Activated CD8-positive, alpha-beta memory T cell treated with anti-CD3 and anti-CD28 coated beads for 48 hours (primary cell): ENCODE measurements at regions not wholly inside any gene's neighbourhood (a gene's known extent, or its start where the extent isn't known, plus 50 kb on each side); places are given as distances from the start of the nearest gene placed in this dataset.
"Not testable (repeated sequence)": the region's sequence is repeated elsewhere in the genome, so short reads cannot be mapped to it uniquely, and the experiment has no call there.

Experiments
- DNase-seq, 3 experiments: peaks; one replicate each; pipeline ENCODE4 v3.0.0-alpha.2; 2020; ENCODE audit warnings: low read depth in 2 of 3, low spot score in 2 of 3

DNA sequence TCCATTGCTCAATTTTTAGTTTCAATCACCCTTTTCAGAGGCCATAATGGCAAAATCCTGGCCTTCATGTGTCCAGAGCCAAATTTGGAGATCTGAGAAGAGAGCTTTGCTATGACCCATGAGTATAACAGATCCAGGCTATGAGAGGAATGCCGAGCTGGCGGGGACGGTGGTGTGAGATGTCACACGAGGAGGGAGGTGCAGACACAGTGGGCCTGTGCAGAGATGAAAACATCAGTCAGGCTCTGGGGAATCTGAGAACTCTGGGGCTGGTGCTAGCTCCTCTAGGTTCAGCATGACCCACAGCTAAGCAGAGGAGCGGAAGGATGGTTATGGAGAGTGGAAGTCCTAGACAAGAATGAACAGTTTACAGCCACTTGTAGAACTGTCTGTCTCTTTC, 398.3 kb upstream of the ATP10A start:
- no peak for DNase-seq

DNA sequence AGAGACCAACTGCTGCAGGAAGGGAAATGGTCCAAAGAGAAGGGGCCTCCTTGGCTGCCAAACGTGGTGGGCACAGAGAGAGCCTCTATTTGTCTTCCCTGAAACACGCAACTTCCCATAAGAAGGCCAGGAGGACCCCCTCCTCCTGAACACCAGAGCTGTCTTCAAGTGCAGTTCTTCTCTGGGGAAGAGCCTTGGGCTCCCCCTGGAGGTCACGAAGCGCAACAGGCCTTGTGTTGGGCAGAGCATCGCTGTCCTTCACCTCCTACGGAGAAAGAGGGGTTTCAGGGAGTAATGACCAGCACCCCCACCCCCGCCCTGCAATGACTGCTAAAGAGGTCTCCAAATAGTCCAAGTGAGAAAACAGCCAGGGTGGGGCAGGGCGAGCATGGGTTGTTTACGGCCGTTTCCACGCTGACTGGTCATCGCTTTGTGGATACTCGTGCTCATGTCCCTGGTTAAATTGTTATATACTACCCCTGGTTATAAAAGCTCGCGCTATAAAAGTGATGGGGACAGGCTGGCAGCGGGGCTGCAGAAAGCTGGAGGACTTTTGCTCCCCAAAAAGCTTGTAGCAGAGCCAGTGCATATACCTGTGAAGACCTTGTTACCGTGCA, 397.5 kb upstream of the ATP10A start:
- no peak for DNase-seq

DNA sequence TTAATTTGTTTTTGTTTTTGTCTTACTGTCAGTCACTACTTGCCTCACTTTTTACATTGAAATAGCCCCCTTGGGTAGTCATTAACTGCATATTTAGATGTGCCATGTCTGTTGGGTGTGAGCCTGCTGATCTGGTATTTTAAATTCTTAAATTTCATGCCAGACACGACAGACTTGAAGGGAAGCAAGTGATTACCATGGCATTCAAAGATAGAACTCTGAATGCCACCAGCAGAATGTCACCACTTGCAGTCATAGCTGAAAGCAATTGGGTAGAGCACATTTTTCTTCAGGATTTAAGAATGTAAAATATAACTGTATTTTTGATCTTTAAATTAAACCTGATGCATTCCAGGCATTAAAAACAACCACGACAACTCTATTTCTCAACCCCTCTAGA, 396.5 kb upstream of the ATP10A start:
- DNase-seq = no peak

DNA sequence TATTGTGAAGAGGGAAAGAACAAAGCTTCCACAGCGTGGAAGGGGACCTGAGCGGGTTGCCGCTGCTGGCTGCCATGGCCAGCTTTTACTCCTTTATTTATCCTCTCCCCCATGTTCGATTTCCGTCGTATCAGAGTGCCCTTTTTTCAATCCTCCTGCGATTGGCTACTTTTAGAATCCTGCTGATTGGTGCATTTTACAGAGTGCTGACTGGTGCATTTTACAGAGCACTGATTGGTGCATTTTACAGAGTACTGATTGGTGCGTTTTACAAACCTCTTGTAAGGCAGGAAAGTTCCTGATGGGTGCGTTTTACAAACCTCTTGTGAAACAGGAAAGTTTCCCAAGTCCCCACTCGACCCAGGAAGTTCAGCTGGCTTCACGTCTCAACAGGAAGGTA, 381.7 kb upstream of the ATP10A start:
- DNase-seq = not testable (repeated sequence)

DNA sequence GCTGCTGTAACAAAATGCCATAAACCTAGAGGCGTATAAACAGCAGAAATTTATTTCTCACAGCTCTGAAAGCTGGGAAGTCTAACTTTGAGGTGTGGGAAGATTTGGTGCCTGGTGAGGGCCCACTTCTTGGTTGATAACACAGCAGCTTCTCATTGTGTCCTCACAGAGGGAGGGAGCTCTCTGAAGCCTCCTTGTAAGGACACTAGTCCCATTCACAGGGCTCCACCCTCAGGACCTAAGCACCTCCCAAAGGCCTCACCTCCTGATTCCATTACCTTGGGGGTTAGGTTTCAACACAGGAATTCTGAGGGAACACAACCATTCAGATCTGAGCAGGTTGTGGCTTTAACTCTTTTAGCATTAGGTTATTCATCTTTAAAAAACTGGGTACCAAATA, 380.3 kb upstream of the ATP10A start:
- no peak for DNase-seq

DNA sequence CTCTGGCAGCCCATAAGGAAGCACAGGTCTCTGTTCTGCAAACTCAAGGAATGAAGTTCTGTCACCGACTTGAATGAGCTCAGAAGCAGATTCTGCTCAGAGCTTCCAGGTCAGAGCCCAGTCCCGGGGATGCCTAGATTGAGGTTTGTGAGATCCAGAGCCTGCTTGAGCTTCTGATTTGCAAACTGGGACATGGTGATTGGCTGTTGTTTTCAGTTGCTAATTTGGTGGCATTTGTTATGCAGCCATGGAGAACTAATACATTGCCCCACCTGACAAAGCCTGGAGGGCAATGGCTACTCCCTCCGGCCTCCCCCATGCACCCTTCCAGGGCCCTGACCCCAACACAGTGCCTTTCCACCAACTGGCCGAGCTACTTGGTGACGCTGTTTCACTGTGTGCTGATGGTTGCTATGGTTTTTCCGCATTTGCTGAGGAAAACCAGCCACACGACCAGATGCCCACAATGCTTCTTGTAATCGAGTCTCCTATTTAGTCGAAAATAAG, 379.5 kb upstream of the ATP10A start:
- no peak for DNase-seq

DNA sequence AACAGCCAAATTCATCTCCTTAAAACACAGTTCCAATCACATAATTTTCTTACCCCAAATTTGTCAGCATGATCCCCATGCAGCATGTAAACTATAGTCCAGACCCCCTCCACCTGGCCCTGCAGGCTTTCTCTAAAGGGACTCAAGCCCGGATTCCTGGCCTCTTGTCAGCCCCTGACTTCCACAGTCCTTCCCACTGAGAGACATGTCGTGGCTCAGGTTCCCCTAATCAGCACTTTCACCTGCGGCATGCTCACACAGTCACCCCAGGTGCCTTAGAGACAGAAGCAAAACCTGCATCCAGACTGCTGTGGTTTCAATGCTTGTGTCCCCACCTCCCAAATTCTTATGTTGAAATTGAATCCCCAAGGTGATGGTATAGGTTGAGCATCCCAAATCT, 372.7 kb upstream of the ATP10A start:
- DNase-seq = no peak

DNA sequence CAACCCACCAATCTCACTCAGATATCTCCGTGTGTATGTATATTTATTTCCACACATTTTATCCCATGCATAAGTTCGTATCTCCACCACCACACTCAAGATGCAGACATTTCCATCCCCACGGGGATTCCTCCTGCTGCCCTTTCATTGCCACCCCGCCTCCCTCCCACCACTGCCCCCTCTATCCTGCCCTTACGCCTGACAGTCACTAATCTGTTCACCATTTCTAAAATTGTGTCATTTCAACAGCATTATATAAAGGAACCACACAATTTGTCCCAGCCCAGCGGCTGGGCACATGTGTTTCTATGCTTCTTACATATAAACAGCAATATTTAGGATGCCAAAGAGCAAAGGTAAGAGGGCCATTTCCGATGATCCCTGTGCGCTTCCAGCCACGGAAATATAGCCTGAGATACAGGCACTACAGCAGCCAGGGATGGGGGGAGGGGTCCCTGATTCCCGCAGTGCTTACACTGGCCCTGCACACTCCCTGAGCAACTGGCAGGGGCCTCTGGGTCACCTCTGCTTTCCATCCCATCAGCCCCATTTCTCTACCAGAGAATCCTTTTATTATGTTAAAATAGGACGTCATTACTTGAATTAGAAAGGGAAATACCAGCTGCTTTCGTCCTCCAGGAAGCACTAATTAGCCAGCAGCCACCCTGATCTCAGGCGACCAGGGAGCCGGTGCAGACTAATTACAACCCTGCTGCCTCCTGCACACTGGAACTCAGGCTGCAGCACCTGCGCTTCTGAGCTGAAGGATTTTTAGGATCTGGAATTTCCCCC, 372.0 kb upstream of the ATP10A start:
- no peak for DNase-seq

DNA sequence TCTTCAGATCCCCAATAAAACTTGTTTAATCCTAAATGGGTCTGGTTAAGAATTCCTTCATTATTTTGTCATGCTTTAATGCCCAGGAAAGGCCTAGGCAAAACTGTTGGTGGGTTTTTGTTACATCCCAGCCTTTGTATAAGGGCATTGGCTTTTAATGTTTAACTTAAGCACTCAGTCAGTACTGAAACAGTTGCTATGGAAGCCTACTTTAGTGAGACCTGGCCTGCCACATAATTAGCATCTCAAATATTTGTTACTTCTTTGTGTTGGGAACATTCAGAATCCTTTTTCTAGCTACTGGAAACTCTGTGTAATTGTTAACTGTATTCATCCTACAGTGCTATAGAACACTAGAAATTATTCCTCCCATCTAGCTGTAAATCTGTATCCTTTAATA, 369.6 kb upstream of the ATP10A start:
- no peak for DNase-seq

DNA sequence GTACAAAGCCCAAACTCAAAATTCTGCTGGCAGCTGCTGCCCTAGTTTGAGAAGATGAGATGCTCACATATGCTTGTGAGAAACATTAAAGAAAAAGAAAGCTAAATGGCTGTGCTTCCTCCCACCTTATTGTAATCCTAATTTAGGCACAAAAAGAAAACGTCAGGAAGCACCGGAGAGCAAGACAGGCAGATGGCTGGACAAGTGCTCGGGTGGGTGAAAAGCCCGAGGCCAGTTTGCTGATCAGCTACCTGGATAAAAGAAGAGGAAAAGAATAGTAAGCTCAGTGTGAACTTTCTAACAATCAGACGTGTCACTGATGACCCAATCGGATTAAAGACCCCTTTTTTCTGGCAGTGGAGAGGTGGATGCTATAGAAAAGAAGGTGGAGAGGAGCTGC, 368.0 kb upstream of the ATP10A start:
- DNase-seq = no peak

DNA sequence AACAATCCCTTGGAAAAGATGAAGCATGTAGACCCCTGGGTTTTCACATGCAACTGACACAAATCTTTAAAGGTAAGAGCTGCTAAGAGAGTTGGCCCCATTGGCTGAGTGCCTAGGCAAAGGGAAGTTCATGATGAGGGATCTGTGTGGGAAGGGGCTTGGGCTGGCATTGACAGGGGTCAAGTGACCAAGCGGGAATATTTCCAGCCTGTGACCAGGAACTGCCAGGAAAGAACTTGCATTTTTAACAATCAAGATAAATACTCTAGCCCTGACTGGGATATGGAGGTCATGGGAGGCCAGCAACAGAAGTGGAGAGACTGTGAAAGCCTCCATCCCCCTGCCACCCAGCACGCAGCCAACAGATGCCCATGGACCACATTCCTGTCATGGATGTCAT, 361.1 kb upstream of the ATP10A start:
- no peak for DNase-seq

DNA sequence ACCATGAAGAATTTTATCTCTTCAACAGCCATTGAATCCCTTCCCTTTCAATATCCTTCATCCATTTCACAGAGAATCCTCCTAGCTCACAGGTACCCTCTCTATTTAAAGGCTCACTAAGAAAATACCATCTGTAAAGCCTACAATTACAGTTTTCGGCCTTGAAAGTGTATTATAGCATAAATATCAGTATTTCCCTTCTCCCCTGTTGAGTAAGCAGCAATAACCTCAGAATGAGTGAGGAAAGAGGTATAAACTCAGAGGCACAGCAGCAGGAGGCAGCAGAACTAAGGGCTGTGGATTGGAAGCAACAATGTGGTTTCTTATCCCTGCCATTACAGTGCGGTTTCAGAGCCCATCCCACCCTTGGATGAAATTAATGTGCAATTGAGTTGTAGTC, 360.6 kb upstream of the ATP10A start:
- DNase-seq = no peak

DNA sequence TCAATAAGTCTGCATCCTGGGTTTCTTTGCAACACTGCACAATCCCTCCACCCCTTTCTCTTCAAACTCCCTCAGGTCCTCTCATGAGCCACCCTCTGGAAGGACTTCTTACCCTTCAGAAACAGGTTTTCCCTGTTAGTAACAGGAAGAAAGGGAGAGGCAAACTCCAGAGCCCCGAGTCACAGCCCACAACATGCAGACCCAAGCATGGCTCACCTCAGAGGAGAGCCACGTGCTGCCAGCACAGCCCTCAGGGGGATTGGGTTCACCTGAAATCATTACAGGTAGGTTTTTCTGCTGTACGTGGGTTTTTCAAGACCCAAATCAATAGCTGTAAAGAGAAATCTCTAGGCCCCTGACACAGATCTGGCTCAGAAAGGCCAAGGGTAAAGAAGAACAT, 359.7 kb upstream of the ATP10A start:
- no peak for DNase-seq

DNA sequence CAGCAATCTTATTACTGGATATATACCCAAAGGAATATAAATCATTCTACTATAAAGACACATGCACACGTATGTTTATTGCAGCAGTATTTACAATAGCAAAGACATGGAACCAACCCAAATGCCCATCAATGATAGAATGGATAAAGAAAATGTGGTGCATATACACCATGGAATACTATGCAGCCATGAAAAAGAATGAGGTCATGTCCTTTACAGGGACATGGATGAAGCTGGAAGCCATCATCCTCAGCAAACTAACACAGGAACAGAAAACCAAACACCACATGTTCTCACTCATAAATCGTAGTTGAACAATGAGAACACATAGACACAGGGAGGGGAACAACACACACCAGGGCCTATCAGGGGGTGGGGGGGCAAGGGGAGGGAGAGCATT, 353.9 kb upstream of the ATP10A start:
- DNase-seq = not testable (repeated sequence)

DNA sequence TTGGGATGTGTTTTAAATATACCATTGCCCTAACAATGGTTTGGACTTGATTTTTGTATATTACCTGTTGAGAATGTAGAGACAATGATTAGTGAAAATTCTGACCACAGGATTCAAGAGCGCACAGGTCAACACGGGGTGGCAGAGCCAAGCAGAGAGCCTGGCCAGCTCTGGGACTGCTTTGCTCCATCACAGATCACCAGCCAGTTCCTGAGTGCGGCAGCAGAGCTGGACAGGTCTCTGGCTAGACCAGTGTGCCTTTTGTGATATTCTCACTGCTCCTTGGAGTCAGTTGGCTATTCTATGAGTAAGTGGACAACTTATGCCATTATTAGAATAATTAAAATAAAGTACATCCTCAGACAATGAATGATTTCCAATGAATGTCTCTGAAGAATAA, 351.2 kb upstream of the ATP10A start:
- no peak for DNase-seq

DNA sequence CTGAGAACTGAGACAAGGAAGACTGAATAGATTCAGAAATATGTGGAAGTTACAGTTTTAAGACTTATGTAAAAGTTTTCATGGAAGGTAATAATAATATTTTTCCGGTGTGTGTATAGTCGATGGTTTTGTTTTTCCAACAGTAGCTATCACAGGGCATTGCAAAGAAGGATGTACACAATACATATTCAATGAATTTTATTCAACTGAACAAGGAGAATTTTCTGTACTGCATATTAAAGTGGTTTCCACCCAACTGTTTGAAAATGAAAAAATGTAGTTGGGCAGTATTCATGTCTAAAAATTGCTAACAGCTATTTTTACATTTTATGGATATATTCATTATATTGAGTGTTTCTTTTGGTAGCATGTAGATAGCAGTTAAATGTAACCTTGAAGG, 350.3 kb upstream of the ATP10A start:
- DNase-seq = no peak

DNA sequence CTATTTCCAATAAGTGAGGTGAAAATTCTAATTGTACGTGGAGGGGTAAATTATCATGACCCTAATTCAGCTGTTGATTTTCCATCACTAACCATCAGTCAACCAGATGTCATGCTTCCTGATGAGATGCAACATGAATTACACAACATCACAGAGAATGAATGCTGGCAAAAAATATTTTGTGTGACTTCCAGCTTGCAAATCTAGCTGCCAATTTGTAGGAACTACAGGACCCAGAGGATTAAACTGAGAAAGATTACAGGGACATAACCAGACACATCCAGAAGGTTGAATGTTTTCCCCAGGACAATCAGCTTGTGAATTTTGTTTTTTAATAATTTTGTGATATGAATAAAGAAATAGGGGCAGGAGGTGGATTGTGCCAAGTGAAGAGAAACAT, 349.0 kb upstream of the ATP10A start:
- DNase-seq = no peak

DNA sequence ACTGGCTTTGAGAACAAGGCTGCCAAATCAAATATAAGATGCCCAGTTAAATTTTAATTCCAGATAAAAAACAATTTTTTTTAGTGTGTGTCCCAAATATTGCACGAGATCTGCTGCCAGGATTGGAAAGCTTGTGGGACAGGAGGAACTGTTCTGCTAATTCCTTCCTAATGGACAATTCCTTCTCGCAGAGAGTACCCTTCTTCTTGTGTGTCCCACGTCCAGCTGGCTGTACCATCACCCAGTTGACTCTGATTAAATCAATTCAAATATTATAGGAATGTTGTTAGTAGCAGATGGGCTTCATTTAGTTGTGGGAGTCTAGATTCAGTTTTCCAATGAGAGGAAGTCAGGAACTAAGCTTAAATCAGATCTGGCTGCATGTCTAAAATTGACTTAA, 347.9 kb upstream of the ATP10A start:
- no peak for DNase-seq

DNA sequence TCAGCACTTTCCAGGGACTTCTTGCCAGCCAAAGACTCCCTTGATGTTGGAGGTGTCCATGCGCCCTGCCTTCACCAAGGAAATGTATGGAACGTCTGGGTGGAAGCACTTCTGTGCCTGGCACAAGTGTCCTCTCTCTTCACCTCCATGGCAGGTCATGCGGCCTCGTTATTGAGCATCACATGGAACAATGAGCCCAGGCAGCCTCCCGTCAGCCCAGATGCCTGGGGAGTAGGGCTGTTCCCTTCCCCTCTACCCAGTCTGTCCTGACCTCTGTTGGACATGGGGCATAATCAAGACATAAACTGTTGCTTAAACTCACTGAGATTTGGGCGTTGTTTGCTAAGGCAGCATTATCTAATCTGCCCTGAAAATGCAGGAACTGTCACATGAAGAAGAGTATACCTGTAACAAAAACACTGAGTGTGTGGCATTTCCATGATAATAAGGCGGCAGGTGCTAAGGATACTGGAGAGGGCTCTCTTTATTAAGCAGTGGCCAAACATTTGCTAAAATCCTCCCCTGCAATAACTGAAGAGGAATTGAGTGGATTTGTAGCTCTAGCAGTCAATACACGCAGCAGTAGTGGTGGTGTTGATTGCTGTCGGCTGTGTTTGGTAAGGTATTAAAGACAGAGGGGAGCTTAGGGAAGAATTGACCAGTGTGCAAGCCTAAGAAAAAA, 338.2 kb upstream of the ATP10A start:
- no peak for DNase-seq

DNA sequence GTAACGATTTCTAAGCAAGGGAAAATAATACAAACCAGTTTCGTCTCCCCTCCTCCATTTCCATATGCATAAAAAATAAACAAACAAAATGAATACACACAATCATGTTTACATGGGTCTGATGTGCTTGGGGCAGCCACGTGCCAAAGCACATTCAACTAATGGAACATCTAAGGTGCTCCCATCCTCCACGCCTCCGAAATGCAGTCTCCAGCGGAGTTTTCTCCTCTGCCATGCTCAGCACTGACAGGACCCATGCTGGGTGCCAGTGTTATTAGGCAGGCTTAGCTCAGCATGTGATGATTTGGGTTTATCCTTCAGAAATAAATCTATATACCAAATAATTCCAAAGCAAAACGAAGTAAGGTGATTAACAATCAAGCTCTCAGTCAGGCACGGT, 337.3 kb upstream of the ATP10A start:
- DNase-seq = no peak

DNA sequence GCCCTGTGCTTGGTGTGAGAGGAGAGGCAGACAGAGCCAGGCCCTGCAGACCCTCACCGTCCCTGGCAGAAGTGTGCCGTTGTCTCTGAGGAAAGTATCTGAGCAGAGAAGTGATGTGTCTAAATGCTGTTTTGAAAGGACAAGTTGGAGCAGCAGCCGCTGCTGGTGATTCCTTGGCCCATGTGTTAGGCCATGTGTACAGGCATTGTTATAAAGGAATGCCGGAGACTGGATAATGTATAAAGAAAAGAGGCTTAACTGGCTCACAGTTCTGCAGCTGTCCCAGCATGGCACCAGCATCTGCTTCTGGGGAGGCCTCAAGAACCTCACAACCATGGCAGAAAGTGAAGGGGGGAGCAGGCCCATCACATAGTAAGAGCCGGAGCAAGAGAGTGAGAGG, 334.6 kb upstream of the ATP10A start:
- DNase-seq = no peak

DNA sequence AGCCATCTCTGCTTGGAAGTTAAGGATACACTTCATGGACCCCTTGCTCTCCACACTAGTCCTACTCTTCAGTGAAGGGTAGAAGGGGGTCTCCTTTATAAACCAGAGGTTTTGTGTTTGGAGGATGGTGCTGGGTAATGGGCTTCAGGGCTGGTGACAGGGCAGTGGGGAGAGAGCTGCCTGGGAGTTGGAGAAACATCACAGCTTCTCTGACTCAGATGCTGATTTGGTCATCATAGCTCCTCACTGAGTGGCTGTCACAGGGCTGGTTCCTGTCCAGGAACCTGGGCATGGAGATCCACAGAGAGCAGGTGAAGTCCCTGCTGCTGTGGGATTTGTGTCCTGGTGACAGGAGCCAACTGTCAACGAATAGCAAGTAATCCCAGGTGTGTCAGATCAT, 333.9 kb upstream of the ATP10A start:
- no peak for DNase-seq
